Activated naive CD8-positive, alpha-beta T cell treated with anti-CD3 and anti-CD28 coated beads, Interleukin-2, amount 10 ng/mL, durations not matched to agents 7 days and 5 days (primary cell): ENCODE measurements at regions not wholly inside any gene's neighbourhood (a gene's known extent, or its start where the extent isn't known, plus 50 kb on each side); places are given as distances from the start of the nearest gene placed in this dataset.

Source experiments
- ATAC-seq: fragments of 150-1000 bp; cut with Tn5 transposase; one replicate; pipeline ENCODE4 v1.10.0; 2021; ENCODE audit warnings: low read depth, moderate library complexity
- POLR2A ChIA-PET: fragments of 350-600 bp; sonication (Branson Sonifier 250); formaldehyde crosslinking; loops from one replicate; lab custom pipeline; 2021; ENCODE audit warnings: antibody characterized with exemption; lab: Charles Lee
- DNase-seq: peaks from one replicate; pipeline ENCODE4 v3.0.0; 2021
- H3K27ac Mint-ChIP-seq: one replicate; pipeline ENCODE4 v1.8.0; 2022; ENCODE audit warnings: mild to moderate bottlenecking, mixed read lengths
- H3K27me3 Mint-ChIP-seq: one replicate; pipeline ENCODE4 v1.8.0; 2022; ENCODE audit warnings: mild to moderate bottlenecking, moderate library complexity, mixed read lengths
- H3K36me3 Mint-ChIP-seq: one replicate; pipeline ENCODE4 v1.8.0; 2021; ENCODE audit warnings: mild to moderate bottlenecking, mixed read lengths
- H3K4me1 Mint-ChIP-seq: one replicate; pipeline ENCODE4 v1.8.0; 2021; ENCODE audit warnings: mixed read lengths
- H3K4me3 Mint-ChIP-seq: one replicate; pipeline ENCODE4 v1.8.0; 2022; ENCODE audit warnings: mild to moderate bottlenecking, moderate library complexity, mixed read lengths
- H3K9me3 Mint-ChIP-seq: one replicate; pipeline ENCODE4 v1.8.0; 2021; ENCODE audit warnings: mixed read lengths

GRCh38 chr16:27720731-27721530, 171.0 kb downstream of the KATNIP start:
- Mint-ChIP-seq H3K4me1 (no peaks in the 10 kb centered on the region), H3K9me3 (no peaks in the 10 kb centered on the region), H3K4me3 (no peak overlapping the region), H3K36me3 (no peaks in the 10 kb centered on the region), H3K27ac (no peak overlapping the region), H3K27me3 (no peaks in the 10 kb centered on the region)
- POLR2A ChIA-PET = no interaction called here
- no peak for DNase-seq
- ATAC-seq = no peak

GRCh38 chr16:27721531-27722181, 171.7 kb downstream of the KATNIP start:
- H3K4me1 Mint-ChIP-seq = no peaks in the 10 kb centered on the region
- H3K27ac Mint-ChIP-seq = no peak overlapping the region
- no peaks in the 10 kb centered on the region for H3K27me3 Mint-ChIP-seq
- DNase-seq = no peak
- no peak for ATAC-seq
- H3K9me3 Mint-ChIP-seq = no peaks in the 10 kb centered on the region
- no peaks in the 10 kb centered on the region for H3K36me3 Mint-ChIP-seq
- POLR2A ChIA-PET = no interaction called here
- H3K4me3 Mint-ChIP-seq = no peak overlapping the region

GRCh38 chr16:27722207-27722606, 172.3 kb downstream of the KATNIP start:
- no peaks in the 10 kb centered on the region for H3K36me3 Mint-ChIP-seq
- POLR2A ChIA-PET = no interaction called here

GRCh38 chr16:27722892-27723450, 173.0 kb downstream of the KATNIP start:
- H3K4me3 Mint-ChIP-seq = no peak overlapping the region

More at GRCh38 chr16:27722207-27722606, 172.3 kb downstream of the KATNIP start:
- ATAC-seq (no peak), DNase-seq (no peak)
- Mint-ChIP-seq H3K4me1 (no peaks in the 10 kb centered on the region), H3K9me3 (no peaks in the 10 kb centered on the region), H3K27ac (no peak overlapping the region), H3K4me3 (no peak overlapping the region), H3K27me3 (no peaks in the 10 kb centered on the region)

GRCh38 chr16:27723711-27724481, 174.0 kb downstream of the KATNIP start:
- Mint-ChIP-seq H3K36me3 (no peaks in the 10 kb centered on the region), H3K4me1 (no peaks in the 10 kb centered on the region), H3K4me3 (no peak overlapping the region), H3K27ac (no peak overlapping the region), H3K27me3 (no peaks in the 10 kb centered on the region), H3K9me3 (no peaks in the 10 kb centered on the region)
- DNase-seq (no peak), ATAC-seq (no peak)
- POLR2A ChIA-PET = no interaction called here

More at GRCh38 chr16:27722892-27723450, 173.0 kb downstream of the KATNIP start:
- H3K9me3 Mint-ChIP-seq = no peaks in the 10 kb centered on the region
- H3K27me3 Mint-ChIP-seq = no peaks in the 10 kb centered on the region
- H3K36me3 Mint-ChIP-seq = no peaks in the 10 kb centered on the region
- no peak for DNase-seq
- POLR2A ChIA-PET = no interaction called here
- no peaks in the 10 kb centered on the region for H3K4me1 Mint-ChIP-seq
- no peak for ATAC-seq
- no peak overlapping the region for H3K27ac Mint-ChIP-seq

GRCh38 chr16:27724482-27725235, 174.7 kb downstream of the KATNIP start:
- no peaks in the 10 kb centered on the region for H3K36me3 Mint-ChIP-seq
- H3K27ac Mint-ChIP-seq = no peak overlapping the region
- DNase-seq = no peak
- no peak overlapping the region for H3K4me3 Mint-ChIP-seq
- peaks cover 4% of the 10 kb centered on the region for H3K4me1 Mint-ChIP-seq
- H3K9me3 Mint-ChIP-seq = no peaks in the 10 kb centered on the region
- H3K27me3 Mint-ChIP-seq = no peaks in the 10 kb centered on the region
- no peak for ATAC-seq
- POLR2A ChIA-PET = no interaction called here

- Mint-ChIP-seq H3K36me3 (no peaks in the 10 kb centered on the region), H3K4me1 (peaks cover 4% of the 10 kb centered on the region), H3K27me3 (no peaks in the 10 kb centered on the region), H3K4me3 (no peak overlapping the region), H3K9me3 (no peaks in the 10 kb centered on the region), H3K27ac (no peak overlapping the region)
- ATAC-seq = no peak
- DNase-seq = no peak
- POLR2A ChIA-PET = no interaction called here
These were observed 175.5 kb downstream of the KATNIP start for GRCh38 chr16:27725236-27726000.

- Mint-ChIP-seq H3K27me3 (no peaks in the 10 kb centered on the region), H3K4me3 (no peak overlapping the region), H3K9me3 (no peaks in the 10 kb centered on the region), H3K4me1 (peaks cover 4% of the 10 kb centered on the region), H3K27ac (no peak overlapping the region), H3K36me3 (no peaks in the 10 kb centered on the region)
- ATAC-seq (no peak), DNase-seq (no peak)
- POLR2A ChIA-PET = no interaction called here
These were observed 176.8 kb downstream of the KATNIP start for GRCh38 chr16:27726621-27727261.

- DNase-seq = no peak
- Mint-ChIP-seq H3K4me1 (peaks cover 4% of the 10 kb centered on the region), H3K36me3 (no peaks in the 10 kb centered on the region), H3K27ac (no peak overlapping the region), H3K9me3 (no peaks in the 10 kb centered on the region), H3K27me3 (no peaks in the 10 kb centered on the region), H3K4me3 (no peak overlapping the region)
- POLR2A ChIA-PET = interaction anchor here (1.0 kb wide), 1 partner anchor 10 kb away, joined by 3 read pairs; no protein-coding TSS in a partner anchor
- no peak for ATAC-seq
These were observed 178.0 kb downstream of the KATNIP start for GRCh38 chr16:27727941-27728340.

- H3K4me1 Mint-ChIP-seq = peaks cover 4% of the 10 kb centered on the region
- DNase-seq = no peak
- peaks cover 1% of the 10 kb centered on the region for H3K36me3 Mint-ChIP-seq
- H3K27me3 Mint-ChIP-seq = no peaks in the 10 kb centered on the region
- POLR2A ChIA-PET = interaction anchor here (1.0 kb wide), 1 partner anchor 9 kb away, joined by 3 read pairs; no protein-coding TSS in a partner anchor
- H3K4me3 Mint-ChIP-seq = no peak overlapping the region
- ATAC-seq = no peak
- H3K9me3 Mint-ChIP-seq = no peaks in the 10 kb centered on the region
- H3K27ac Mint-ChIP-seq = no peak overlapping the region
These were observed 178.7 kb downstream of the KATNIP start for GRCh38 chr16:27728691-27729090.

- POLR2A ChIA-PET = no interaction called here
- ATAC-seq = no peak
- Mint-ChIP-seq H3K27ac (no peak overlapping the region), H3K27me3 (no peaks in the 10 kb centered on the region), H3K4me1 (peaks cover 4% of the 10 kb centered on the region), H3K4me3 (no peak overlapping the region), H3K9me3 (no peaks in the 10 kb centered on the region), H3K36me3 (peaks cover 1% of the 10 kb centered on the region)
- DNase-seq = no peak
These were observed 179.8 kb downstream of the KATNIP start for GRCh38 chr16:27729516-27730304.
